Nephron progenitor cell (in vitro differentiated cells): ENCODE measurements at regions not wholly inside any gene's neighbourhood (a gene's known extent, or its start where the extent isn't known, plus 50 kb on each side); places are given as distances from the start of the nearest gene placed in this dataset.
"Not testable (repeated sequence)": the region's sequence is repeated elsewhere in the genome, so short reads cannot be mapped to it uniquely, and the experiment has no call there.

ENCODE experiments used
- DNase-seq: peaks from one replicate; pipeline ENCODE4 v3.0.0; 2021
- H3K27ac Mint-ChIP-seq: 2 replicates; pipeline ENCODE4 v1.8.0; 2021; ENCODE audit warnings: mild to moderate bottlenecking, moderate library complexity, mixed read lengths
- H3K27me3 Mint-ChIP-seq: 2 replicates; pipeline ENCODE4 v1.8.0; 2021; ENCODE audit warnings: mild to moderate bottlenecking, low read depth, mixed read lengths; ENCODE audit not compliant: poor library complexity
- H3K36me3 Mint-ChIP-seq: 2 replicates; pipeline ENCODE4 v1.8.0; 2021; ENCODE audit warnings: low read depth, mixed read lengths
- H3K4me1 Mint-ChIP-seq: 2 replicates; pipeline ENCODE4 v1.8.0; 2021; ENCODE audit warnings: mixed read lengths
- H3K4me3 Mint-ChIP-seq: 2 replicates; pipeline ENCODE4 v1.8.0; 2021; ENCODE audit warnings: mild to moderate bottlenecking, moderate library complexity, mixed read lengths
- H3K9me3 Mint-ChIP-seq: 2 replicates; pipeline ENCODE4 v1.8.0; 2021; ENCODE audit warnings: mild to moderate bottlenecking, moderate library complexity, mixed read lengths
- CTCF ChIP-seq: fragments of 200-600 bp; sonication (generic); IDR thresholded peaks from 2 replicates; pipeline ENCODE4 v1.5.0; 2021; ENCODE audit warnings: antibody characterized with exemption

- not testable (repeated sequence) for H3K4me3 Mint-ChIP-seq, H3K27me3 Mint-ChIP-seq, DNase-seq, H3K36me3 Mint-ChIP-seq, H3K9me3 Mint-ChIP-seq, H3K4me1 Mint-ChIP-seq, H3K27ac Mint-ChIP-seq
These were observed 165.3 kb downstream of the ATP6V0E2 start for GRCh38 chr7:150039061-150039460.

GRCh38 chr7:150042281-150042680, 168.5 kb downstream of the ATP6V0E2 start:
- H3K36me3 Mint-ChIP-seq, H3K27ac Mint-ChIP-seq, H3K4me1 Mint-ChIP-seq, H3K4me3 Mint-ChIP-seq, H3K9me3 Mint-ChIP-seq, DNase-seq: not testable (repeated sequence)
- peaks cover 21% of the 10 kb centered on the region for H3K27me3 Mint-ChIP-seq

- not testable (repeated sequence) for H3K9me3 Mint-ChIP-seq, H3K4me3 Mint-ChIP-seq, H3K36me3 Mint-ChIP-seq, H3K27ac Mint-ChIP-seq
- H3K27me3 Mint-ChIP-seq: peaks cover 33% of the 10 kb centered on the region
- DNase-seq: peak; percentile 68
- peaks cover 12% of the 10 kb centered on the region for H3K4me1 Mint-ChIP-seq
These were observed 171.0 kb downstream of the ATP6V0E2 start for GRCh38 chr7:150044771-150045170.

GRCh38 chr7:150045596-150045995, 171.8 kb downstream of the ATP6V0E2 start:
- Mint-ChIP-seq H3K27me3 (peaks cover 34% of the 10 kb centered on the region), H3K4me1 (peaks cover 12% of the 10 kb centered on the region)
- not testable (repeated sequence) for DNase-seq, H3K27ac Mint-ChIP-seq, H3K4me3 Mint-ChIP-seq, H3K9me3 Mint-ChIP-seq, H3K36me3 Mint-ChIP-seq

- not testable (repeated sequence) for H3K9me3 Mint-ChIP-seq
- H3K4me3 Mint-ChIP-seq: peak overlapping the region; percentile 79
These were observed 172.8 kb downstream of the ATP6V0E2 start for GRCh38 chr7:150046290-150047194.

GRCh38 chr7:150047329-150047728, 173.6 kb downstream of the ATP6V0E2 start:
- not testable (repeated sequence) for H3K27ac Mint-ChIP-seq, H3K36me3 Mint-ChIP-seq, H3K9me3 Mint-ChIP-seq
- Mint-ChIP-seq H3K4me1 (peaks cover 12% of the 10 kb centered on the region), H3K27me3 (peaks cover 34% of the 10 kb centered on the region), H3K4me3 (peak overlapping the region; percentile 79)
- peak; percentile 53 for DNase-seq

More at GRCh38 chr7:150046290-150047194, 172.8 kb downstream of the ATP6V0E2 start:
- H3K27ac Mint-ChIP-seq, DNase-seq, H3K36me3 Mint-ChIP-seq: not testable (repeated sequence)
- Mint-ChIP-seq H3K27me3 (peaks cover 34% of the 10 kb centered on the region), H3K4me1 (peaks cover 12% of the 10 kb centered on the region)

- not testable (repeated sequence) for H3K36me3 Mint-ChIP-seq, H3K9me3 Mint-ChIP-seq, H3K27ac Mint-ChIP-seq
- peak overlapping the region; percentile 82 for H3K4me3 Mint-ChIP-seq
- DNase-seq: peak; percentile 43
- H3K27me3 Mint-ChIP-seq: peaks cover 34% of the 10 kb centered on the region
- peaks cover 12% of the 10 kb centered on the region for H3K4me1 Mint-ChIP-seq
These were observed 174.0 kb downstream of the ATP6V0E2 start for GRCh38 chr7:150047772-150048171.

- TF ChIP-seq CTCF: peak; percentile 23
- peaks cover 12% of the 10 kb centered on the region for H3K4me1 Mint-ChIP-seq
- not testable (repeated sequence) for H3K9me3 Mint-ChIP-seq, H3K27ac Mint-ChIP-seq, H3K36me3 Mint-ChIP-seq
- H3K27me3 Mint-ChIP-seq: peaks cover 34% of the 10 kb centered on the region
- peak overlapping the region; percentile 82 for H3K4me3 Mint-ChIP-seq
- DNase-seq: peak; percentile 42
These were observed 174.7 kb downstream of the ATP6V0E2 start for GRCh38 chr7:150048244-150049011.

- peaks cover 34% of the 10 kb centered on the region for H3K27me3 Mint-ChIP-seq
- not testable (repeated sequence) for H3K9me3 Mint-ChIP-seq, H3K36me3 Mint-ChIP-seq, H3K27ac Mint-ChIP-seq
- DNase-seq: peak; percentile 55
- peak; percentile 16 for TF ChIP-seq CTCF
- peaks cover 12% of the 10 kb centered on the region for H3K4me1 Mint-ChIP-seq
- H3K4me3 Mint-ChIP-seq: peak overlapping the region; percentile 84
These were observed 175.4 kb downstream of the ATP6V0E2 start for GRCh38 chr7:150049012-150049655.

- H3K36me3 Mint-ChIP-seq, H3K27me3 Mint-ChIP-seq, DNase-seq, H3K4me1 Mint-ChIP-seq, H3K27ac Mint-ChIP-seq, H3K9me3 Mint-ChIP-seq, H3K4me3 Mint-ChIP-seq: not testable (repeated sequence)
These were observed 179.6 kb downstream of the ATP6V0E2 start for GRCh38 chr7:150053396-150053795.

GRCh38 chr7:150054242-150054641, 180.5 kb downstream of the ATP6V0E2 start:
- H3K4me1 Mint-ChIP-seq, H3K27me3 Mint-ChIP-seq, DNase-seq, H3K9me3 Mint-ChIP-seq, H3K4me3 Mint-ChIP-seq, H3K36me3 Mint-ChIP-seq, H3K27ac Mint-ChIP-seq: not testable (repeated sequence)
